ENCODE measurements at regions not wholly inside any gene's neighbourhood (a gene's known extent, or its start where the extent isn't known, plus 50 kb on each side); places are given as distances from the start of the nearest gene placed in this dataset.

DNA sequence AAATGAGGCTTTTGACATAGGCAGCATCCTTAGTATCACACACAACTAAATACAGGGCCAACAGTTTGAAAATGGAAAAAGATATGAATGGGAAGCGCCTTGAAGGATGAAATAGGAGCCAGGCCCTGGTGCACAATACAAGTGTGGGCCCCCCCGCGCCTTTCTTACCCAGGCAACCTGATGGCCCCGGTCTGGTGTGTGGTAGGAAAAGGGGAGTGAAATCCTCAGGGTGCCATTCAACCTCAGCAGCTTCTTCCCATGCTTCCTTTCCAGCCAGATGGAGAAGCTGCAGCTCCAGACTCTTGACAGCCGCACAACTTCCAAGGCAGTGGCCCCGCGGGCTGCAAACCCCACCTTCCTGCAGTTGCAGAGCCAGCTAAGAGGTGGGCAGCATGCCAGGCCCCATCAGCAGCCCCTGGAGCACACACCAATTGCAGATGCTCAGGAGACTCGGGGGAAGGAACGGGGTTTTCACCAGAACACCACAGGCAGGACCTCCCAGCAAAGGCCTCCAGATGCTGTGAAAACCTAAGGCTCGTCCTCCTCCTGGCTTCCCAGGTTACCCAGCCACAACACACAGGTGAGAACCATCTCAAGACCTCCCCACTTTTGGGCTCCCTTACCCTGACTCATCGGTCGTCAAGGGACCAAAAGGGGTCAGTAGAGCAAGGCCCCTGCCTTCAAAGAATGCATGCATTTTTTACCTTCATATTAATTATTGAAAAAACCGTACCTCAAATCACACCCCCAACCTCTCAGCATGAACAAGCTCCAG is 101.6 kb downstream of the CPN2 start:
- TF ChIP-seq EP300 (IDR thresholded peaks at IDR 0.05) (no peak), CTCF (IDR thresholded peaks at IDR 0.05) (no peak)
